ENCODE measurements at regions not wholly inside any gene's neighbourhood (a gene's known extent, or its start where the extent isn't known, plus 50 kb on each side); places are given as distances from the start of the nearest gene placed in this dataset.

DNA sequence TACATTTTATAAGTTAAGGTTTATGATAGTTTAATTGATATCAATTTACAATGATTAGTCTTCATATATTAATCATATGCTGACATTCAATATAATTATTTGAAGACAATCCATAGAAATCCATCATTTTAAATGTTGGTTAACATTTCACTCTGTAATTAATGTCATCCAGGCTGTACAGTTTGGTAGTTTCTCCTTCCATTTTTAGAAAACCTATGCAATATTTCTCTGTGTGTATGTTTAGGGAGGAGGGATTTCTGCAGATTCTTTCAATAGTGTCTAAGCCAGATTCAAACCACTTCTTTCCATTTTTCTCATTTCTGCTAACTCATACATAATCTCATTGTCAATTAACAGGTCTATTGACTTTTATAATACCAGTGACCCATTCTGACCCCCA is 1159.0 kb upstream of the ATXN8OS start:
- H3K4me3 ChIP-seq (ENCODE audit: low read length), result no peak overlapping the region
- no peak for DNase-seq (ENCODE audit: low read depth)
- TF ChIP-seq CTCF (IDR thresholded peaks at IDR 0.05; ENCODE audit: insufficient read depth, low read depth, low read length, missing control alignments), result no peak

DNA sequence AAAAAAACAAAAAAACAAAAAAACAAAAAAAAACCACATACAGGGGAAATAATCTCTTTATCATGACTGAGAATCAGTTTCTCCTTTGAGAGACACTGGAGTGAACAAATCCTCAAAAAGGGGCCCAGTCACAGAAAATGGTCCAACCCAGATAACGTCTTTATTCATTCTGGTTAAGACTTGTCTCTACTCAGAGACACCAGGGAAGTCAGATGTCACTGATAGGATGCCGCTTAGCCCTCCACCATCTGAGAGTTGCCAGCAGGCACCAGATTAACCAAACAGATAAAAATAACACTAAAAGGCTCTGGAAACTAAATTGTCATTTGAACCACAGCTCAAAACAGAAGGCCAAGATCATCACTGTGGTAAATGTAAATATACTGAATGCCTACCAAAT is 1163.4 kb upstream of the ATXN8OS start:
- no peak for TF ChIP-seq CTCF (IDR thresholded peaks at IDR 0.05; ENCODE audit: insufficient read depth, low read depth, low read length, missing control alignments)
- H3K4me3 ChIP-seq (ENCODE audit: low read length), result no peak overlapping the region
- DNase-seq (ENCODE audit: low read depth), result no peak

GRCh38 chr13:68940049-68940448 is 1167.6 kb upstream of the ATXN8OS start:
- TF ChIP-seq CTCF (IDR thresholded peaks at IDR 0.05; ENCODE audit: insufficient read depth, low read depth, low read length, missing control alignments), result no peak
- no peak overlapping the region for H3K4me3 ChIP-seq (ENCODE audit: low read length)

GRCh38 chr13:68938639-68939038 is 1169.0 kb upstream of the ATXN8OS start:
- no peak for TF ChIP-seq CTCF (IDR thresholded peaks at IDR 0.05; ENCODE audit: insufficient read depth, low read depth, low read length, missing control alignments)
- no peak overlapping the region for H3K4me3 ChIP-seq (ENCODE audit: low read length)
- no peak for DNase-seq (ENCODE audit: low read depth)

More at GRCh38 chr13:68940049-68940448, 1167.6 kb upstream of the ATXN8OS start:
- no peak for DNase-seq (ENCODE audit: low read depth)

DNA sequence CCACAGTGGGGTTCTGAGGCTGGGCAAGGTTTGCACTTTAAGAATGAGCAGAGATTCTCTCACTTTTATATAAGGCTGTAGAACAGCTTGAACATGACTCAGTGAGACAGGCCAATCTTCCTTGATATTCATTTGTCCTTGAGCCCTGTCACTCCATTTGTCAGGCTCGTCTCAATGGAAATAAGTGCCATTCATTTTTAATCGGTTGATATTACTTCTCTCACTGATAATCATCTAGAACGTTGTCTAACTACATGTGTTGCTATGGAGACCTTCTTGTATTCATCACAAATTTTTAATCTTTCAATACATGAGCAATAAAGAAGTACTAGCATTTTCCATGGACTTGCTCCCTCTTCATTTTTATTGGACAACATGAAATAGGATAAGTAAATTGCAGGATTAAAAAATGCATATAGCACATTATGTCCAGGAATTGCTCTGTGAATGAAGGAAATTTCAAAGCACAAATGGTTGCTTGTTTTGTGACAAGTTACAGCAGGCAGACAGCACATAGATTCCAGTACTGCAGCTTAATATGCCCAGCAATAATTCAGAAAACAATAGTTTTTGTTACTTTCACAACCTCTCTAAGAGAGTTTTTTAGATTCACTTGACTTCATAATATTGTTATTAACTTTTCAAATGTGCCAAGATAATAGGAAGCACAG is 1178.4 kb upstream of the ATXN8OS start:
- H3K4me3 ChIP-seq (ENCODE audit: low read length), result no peak overlapping the region
- DNase-seq (ENCODE audit: low read depth), result no peak
- TF ChIP-seq CTCF (IDR thresholded peaks at IDR 0.05; ENCODE audit: insufficient read depth, low read depth, low read length, missing control alignments), result no peak

DNA sequence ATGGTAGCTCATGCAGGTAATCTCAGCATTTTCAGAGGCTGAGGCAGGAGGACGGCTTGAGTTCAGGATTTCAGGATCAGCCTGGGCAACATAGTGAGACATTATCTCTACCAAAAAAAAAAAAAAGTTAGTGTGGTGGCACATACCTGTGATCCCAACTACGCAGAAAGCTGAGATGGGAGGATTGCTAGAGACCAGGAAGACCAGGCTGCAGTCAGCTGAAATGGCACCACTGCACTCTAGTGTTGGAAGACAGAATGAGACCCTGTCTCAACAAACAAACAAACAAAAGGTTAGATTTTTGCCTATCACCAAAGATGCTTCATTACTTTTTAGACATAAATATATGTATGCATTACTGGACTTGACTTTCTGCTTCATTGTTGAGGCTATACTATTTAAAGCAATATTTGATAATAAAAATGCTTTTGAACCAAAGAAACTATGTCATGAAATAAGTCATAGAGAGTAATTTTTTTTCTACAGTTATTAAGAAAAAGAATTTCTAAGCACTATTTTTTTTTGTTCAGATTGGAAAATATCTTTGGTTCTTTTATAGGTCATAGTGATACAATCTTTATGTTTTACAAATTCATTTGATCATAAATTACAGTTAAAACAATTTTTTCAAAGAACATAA is 1180.1 kb upstream of the ATXN8OS start:
- peak; percentile 87 for TF ChIP-seq CTCF (IDR thresholded peaks at IDR 0.05; ENCODE audit: insufficient read depth, low read depth, low read length, missing control alignments)
- no peak overlapping the region for H3K4me3 ChIP-seq (ENCODE audit: low read length)
- peak; percentile 60 for DNase-seq (ENCODE audit: low read depth)

GRCh38 chr13:68923995-68924394 is 1183.6 kb upstream of the ATXN8OS start:
- H3K4me3 ChIP-seq (ENCODE audit: low read length), result no peak overlapping the region
- TF ChIP-seq CTCF (IDR thresholded peaks at IDR 0.05; ENCODE audit: insufficient read depth, low read depth, low read length, missing control alignments), result no peak
- no peak for DNase-seq (ENCODE audit: low read depth)

All from epithelial cell of esophagus (primary cell).